ENCODE measurements at regions not wholly inside any gene's neighbourhood (a gene's known extent, or its start where the extent isn't known, plus 50 kb on each side); places are given as distances from the start of the nearest gene placed in this dataset.
"Not testable (repeated sequence)": the region's sequence is repeated elsewhere in the genome, so short reads cannot be mapped to it uniquely, and the experiment has no call there.

DNA sequence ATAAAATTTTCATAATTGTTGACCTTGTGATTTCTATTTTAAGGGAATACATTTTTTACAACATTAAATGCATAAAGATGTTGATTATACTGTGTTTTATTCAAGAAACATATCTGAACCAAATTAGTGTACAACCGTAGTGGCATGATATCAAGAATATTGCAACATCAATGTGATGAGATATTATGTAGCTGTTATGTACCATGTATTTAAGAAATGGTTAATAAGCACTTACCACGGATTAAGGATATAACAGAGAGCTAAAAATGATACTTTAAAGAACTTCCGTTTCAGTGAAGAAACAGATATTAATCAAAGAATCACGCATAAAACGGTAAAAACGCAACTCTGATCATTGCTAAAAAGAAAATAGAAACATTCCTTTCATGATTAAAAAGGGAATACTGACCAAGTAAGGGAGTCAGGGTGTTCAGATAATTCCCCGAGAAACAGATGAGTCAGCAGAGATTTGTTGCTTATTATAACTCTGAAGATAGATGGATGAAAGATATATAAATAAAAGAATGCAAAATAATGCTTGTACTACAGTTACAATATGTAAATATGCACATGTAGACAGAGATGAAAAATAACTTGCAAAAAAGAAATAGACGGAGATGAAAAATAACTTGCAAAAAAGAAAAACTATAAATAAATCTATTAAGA, 281.9 kb upstream of the MAF start:
- DNase-seq = no peak

GRCh38 chr16:79881107-79881506, 280.6 kb upstream of the MAF start:
- DNase-seq = not testable (repeated sequence)

GRCh38 chr16:79876332-79876730, 275.8 kb upstream of the MAF start:
- no peak for DNase-seq

GRCh38 chr16:79874391-79874790, 273.9 kb upstream of the MAF start:
- no peak for DNase-seq

- DNase-seq = no peak
These were observed 273.3 kb upstream of the MAF start for GRCh38 chr16:79873825-79874224.

GRCh38 chr16:79871906-79872305, 271.4 kb upstream of the MAF start:
- DNase-seq = no peak

GRCh38 chr16:79870016-79870886, 269.7 kb upstream of the MAF start:
- no peak for DNase-seq

DNA sequence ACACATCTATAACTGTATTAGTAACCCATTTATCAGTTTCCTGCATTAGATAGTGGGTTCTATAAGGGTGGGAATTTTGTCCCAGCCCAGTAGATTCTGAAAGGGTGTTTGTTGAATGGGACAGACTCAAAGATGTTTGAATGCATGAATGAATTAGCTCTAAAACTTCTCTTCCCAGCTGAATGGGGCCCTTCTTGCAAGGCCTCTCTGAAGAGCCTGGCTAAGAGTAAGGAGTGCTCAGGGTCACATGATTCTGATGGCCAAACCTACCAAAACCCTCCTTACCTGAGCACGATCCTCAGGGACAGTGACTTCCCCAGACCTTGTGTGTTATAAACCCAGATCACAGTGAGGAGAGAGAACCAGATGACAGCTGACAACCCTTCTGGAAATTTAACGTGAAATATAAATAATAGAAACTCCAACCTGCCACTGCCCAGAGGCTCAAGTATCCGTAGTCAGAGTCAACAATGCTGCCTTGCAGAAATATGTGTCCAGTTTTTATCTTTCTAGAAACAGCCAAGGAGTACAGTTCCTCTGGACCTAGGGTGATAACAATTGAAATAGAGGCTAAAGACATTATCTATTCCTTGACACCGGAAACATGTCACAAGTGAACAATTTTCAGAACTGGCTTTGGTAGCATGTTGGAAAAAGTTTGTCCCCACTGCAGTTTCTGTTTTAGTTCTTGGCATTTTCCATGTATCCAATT, 268.9 kb upstream of the MAF start:
- no peak for DNase-seq

DNA sequence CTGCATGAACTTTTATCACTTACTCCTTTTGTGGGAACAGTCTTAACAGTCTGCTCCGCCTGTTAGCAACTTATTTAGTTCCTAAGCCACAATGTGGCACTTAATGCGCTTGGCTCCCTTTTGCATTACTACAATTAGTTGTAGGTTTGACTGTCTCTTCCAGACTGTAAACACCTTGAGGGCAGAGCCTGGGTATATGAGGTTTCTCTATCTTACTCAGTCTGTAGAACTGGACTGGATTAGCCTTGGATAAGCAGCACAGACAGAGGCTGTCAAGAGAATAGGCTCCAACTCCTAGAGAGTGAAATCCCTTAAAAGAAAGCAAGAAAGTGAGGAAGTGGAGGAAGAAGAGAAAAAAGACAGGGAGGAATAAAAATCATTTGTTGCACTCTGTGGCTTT, 268.3 kb upstream of the MAF start:
- DNase-seq = no peak

- DNase-seq = no peak
These were observed 267.0 kb upstream of the MAF start for GRCh38 chr16:79867425-79867997.

DNA sequence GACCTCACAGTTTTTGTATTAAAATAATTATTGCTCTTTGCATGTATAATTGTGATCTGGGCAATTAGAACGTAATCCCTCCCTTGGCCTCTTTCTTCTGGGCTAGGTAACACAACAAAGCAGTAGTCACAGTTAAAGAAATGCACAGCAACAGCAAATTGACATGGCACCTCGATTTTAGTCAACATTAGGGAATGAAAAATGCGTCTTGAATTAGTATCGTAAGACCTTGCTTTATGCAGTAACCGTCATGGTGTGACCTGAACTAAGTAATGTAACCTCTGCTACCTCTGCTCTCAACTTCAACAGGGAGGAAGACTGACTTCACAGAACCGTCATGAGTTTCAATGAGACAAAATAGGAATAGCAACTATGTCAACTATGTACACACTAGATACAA, 265.4 kb upstream of the MAF start:
- DNase-seq = no peak

DNA sequence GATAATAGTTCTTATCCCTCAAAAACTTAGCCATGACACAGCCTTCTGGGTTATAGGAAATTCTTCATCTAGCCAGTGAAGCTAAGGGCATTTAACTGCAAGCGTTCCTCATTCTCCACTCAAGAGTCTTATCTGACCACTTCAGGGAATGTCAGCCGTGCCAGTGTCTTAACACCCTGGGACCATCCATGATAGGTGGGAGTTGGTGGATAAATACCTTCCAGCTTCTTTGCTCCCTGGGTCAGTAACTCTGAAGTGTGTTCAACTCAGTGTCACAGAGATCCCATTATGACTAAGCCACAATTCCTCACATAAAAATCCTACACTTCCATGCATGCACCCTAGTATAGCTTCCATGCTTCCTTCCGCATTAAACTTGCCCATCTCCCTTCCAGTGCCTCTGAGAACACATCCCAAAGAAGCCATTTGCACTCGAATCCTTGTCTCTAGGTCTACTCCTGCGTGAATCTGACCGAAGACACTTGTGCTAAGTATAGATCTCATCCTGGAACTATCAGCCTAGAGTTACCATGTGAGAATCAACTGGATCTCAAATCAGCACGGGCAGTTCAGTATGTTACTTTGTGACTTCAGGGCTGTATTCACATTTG, 264.3 kb upstream of the MAF start:
- no peak for DNase-seq

GRCh38 chr16:79864032-79864780, 263.7 kb upstream of the MAF start:
- no peak for DNase-seq

- no peak for DNase-seq
These were observed 262.8 kb upstream of the MAF start for GRCh38 chr16:79863128-79864031.

GRCh38 chr16:79862601-79863000, 262.1 kb upstream of the MAF start:
- DNase-seq = no peak

DNA sequence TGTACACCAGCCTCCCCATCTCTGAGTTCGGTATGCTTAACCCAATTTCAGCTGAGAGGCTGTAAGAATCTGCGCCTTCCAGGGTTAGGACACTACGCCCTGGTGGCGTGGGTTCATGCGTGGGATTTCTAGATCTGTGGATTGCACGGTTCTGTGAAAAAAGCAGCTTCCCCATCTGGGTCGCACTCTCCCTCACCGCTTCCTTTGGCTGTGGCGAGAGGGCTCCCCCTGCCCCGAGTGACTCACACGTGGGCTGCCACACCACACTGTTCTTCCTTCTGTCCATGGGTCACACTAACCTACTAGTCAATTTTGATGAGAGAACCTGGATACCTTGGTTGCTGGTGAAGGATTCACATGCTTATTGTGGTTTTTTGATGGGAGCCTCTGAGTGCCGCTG, 256.0 kb upstream of the MAF start:
- DNase-seq = no peak

DNA sequence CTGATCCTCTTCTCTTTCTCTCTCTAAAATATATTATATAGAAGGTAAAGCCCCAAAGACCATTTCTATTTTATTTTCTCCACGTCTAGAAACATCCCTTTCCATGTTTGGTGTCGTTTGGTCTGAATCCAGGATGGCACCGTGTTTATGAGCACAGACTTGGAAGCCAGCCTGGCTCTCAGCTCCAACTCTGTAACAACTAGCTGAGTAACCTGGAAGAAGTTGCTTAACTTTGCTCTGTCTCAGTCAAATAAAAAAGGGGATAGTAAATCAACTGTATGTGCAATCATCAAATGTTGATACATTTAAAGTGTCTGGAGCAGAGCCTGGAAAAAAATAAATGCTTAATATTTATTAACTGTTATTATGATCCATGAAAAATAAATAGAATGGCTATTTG, 249.8 kb upstream of the MAF start:
- no peak for DNase-seq

DNA sequence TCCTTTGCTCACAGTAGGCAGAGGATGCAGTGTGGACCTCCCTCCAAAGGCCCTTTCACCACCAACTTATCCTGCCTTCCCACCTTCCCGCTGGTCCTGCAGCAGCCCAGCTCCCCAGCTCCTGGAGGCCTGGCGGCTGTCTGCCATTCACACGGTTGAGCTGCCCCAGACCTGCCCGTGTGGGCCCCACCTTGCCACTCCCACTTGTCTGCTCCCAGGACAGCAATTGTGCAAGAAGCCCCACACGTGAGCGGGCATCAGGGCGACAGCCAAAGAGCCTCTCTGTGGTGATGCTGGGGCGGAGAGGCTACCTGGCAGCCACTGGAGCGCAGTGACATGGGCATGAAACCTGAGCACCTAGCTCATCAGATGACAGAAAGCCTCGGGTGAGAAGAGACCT, 248.6 kb upstream of the MAF start:
- DNase-seq = no peak

GRCh38 chr16:79848719-79849118, 248.2 kb upstream of the MAF start:
- no peak for DNase-seq

DNA sequence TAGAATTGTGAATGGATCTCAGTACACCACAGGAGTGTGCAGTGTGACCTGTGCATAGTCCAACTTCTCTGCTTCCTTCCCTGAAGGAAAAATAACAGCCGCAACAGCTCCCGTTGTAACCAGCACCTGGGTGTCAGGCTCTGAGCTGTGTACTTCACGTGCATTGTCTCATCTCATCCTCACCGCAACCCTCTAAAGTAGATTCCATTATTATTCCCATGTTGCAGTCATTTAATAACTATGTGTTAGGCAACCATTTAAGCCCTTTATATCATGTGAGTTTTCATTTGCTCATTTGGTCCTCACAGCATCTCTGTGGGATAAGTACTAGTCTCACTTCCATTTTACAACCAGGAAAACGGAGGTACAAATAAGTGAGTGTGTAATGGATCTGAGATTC, 247.0 kb upstream of the MAF start:
- no peak for DNase-seq

DNA sequence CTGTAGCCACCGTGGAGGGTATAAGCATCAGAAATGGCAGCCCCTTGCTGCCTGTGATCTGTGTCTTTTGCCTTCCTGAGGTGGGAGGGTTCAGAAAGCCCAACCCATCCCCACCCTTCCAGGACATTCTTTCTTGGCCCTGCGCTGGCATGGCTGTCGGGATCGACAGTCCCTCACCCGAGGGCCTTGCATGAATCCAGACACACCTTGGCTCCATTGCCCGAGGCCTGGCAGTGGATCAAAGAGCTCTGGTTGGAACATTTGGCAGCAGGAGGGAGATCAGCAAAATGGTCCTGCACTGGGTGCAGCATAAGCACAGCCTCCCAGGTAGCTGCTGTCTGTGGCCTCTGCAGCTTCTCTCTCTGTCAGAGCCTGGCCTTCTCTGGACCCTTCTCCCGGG, 246.6 kb upstream of the MAF start:
- DNase-seq = no peak
